ENCODE measurements at regions not wholly inside any gene's neighbourhood (a gene's known extent, or its start where the extent isn't known, plus 50 kb on each side); places are given as distances from the start of the nearest gene placed in this dataset.

GRCh38 chr2:217367464-217367863 is 507.6 kb upstream of the TNP1 start:
- Histone ChIP-seq H3K4me3 (ENCODE audit: low read length) (no peak overlapping the region), H3K36me3 (ENCODE audit: insufficient read depth, low read length) (no peaks in the 10 kb centered on the region), H3K27me3 (ENCODE audit: insufficient read depth, low read length) (no peaks in the 10 kb centered on the region), H3K9me3 (ENCODE audit: low read length) (no peaks in the 10 kb centered on the region), H3K4me1 (ENCODE audit: insufficient read depth, low read length) (peaks cover 32% of the 10 kb centered on the region), H2AFZ (ENCODE audit: low read depth, low read length) (no peak overlapping the region)

- H3K36me3 ChIP-seq (ENCODE audit: insufficient read depth, low read length) = no peaks in the 10 kb centered on the region
Observed at GRCh38 chr2:217366966-217367365, 507.1 kb upstream of the TNP1 start.

GRCh38 chr2:217366266-217366895 is 506.5 kb upstream of the TNP1 start:
- Histone ChIP-seq H2AFZ (ENCODE audit: low read depth, low read length) (no peak overlapping the region), H3K4me3 (ENCODE audit: low read length) (no peak overlapping the region), H3K36me3 (ENCODE audit: insufficient read depth, low read length) (no peaks in the 10 kb centered on the region), H3K27me3 (ENCODE audit: insufficient read depth, low read length) (no peaks in the 10 kb centered on the region), H3K9me3 (ENCODE audit: low read length) (no peaks in the 10 kb centered on the region), H3K4me1 (ENCODE audit: insufficient read depth, low read length) (peaks cover 22% of the 10 kb centered on the region)

More at GRCh38 chr2:217366966-217367365, 507.1 kb upstream of the TNP1 start:
- Histone ChIP-seq H3K4me1 (ENCODE audit: insufficient read depth, low read length) (peaks cover 27% of the 10 kb centered on the region), H3K9me3 (ENCODE audit: low read length) (no peaks in the 10 kb centered on the region), H3K27me3 (ENCODE audit: insufficient read depth, low read length) (no peaks in the 10 kb centered on the region), H3K4me3 (ENCODE audit: low read length) (no peak overlapping the region), H2AFZ (ENCODE audit: low read depth, low read length) (no peak overlapping the region)

DNA sequence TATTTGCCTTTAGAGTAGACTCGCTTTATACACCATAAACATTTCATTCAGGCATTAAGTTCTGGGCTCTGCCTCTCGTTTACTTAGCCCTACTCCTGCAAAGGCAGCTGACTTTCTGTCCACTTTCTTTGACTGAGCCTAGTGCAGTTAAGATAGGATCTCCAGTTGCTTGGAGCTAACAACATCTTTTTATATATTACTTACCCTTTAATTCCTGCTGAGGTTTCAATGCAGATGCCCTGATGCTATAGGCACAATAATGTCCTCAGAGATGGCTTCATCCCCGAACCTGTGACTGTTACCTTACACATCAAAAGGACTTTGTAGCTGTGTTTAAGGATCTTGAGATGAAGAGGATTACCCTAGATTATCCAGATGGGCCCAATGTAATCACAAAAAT is 505.8 kb upstream of the TNP1 start:
- no peaks in the 10 kb centered on the region for H3K27me3 ChIP-seq (ENCODE audit: insufficient read depth, low read length)
- no peak overlapping the region for H3K4me3 ChIP-seq (ENCODE audit: low read length)
- no peaks in the 10 kb centered on the region for H3K9me3 ChIP-seq (ENCODE audit: low read length)
- H2AFZ ChIP-seq (ENCODE audit: low read depth, low read length) = no peak overlapping the region
- H3K36me3 ChIP-seq (ENCODE audit: insufficient read depth, low read length) = no peaks in the 10 kb centered on the region
- H3K4me1 ChIP-seq (ENCODE audit: insufficient read depth, low read length) = peaks cover 28% of the 10 kb centered on the region

- H3K9me3 ChIP-seq (ENCODE audit: low read length) = no peaks in the 10 kb centered on the region
- peaks cover 30% of the 10 kb centered on the region for H3K4me1 ChIP-seq (ENCODE audit: insufficient read depth, low read length)
- H3K27me3 ChIP-seq (ENCODE audit: insufficient read depth, low read length) = no peaks in the 10 kb centered on the region
- H3K4me3 ChIP-seq (ENCODE audit: low read length) = no peak overlapping the region
- no peaks in the 10 kb centered on the region for H3K36me3 ChIP-seq (ENCODE audit: insufficient read depth, low read length)
- H2AFZ ChIP-seq (ENCODE audit: low read depth, low read length) = no peak overlapping the region
Observed at GRCh38 chr2:217364224-217364623, 504.4 kb upstream of the TNP1 start.

GRCh38 chr2:217363470-217363869 is 503.6 kb upstream of the TNP1 start:
- H3K27me3 ChIP-seq (ENCODE audit: insufficient read depth, low read length) = no peaks in the 10 kb centered on the region
- H3K4me3 ChIP-seq (ENCODE audit: low read length) = no peak overlapping the region
- no peaks in the 10 kb centered on the region for H3K36me3 ChIP-seq (ENCODE audit: insufficient read depth, low read length)
- H2AFZ ChIP-seq (ENCODE audit: low read depth, low read length) = no peak overlapping the region
- peaks cover 30% of the 10 kb centered on the region for H3K4me1 ChIP-seq (ENCODE audit: insufficient read depth, low read length)
- no peaks in the 10 kb centered on the region for H3K9me3 ChIP-seq (ENCODE audit: low read length)

- Histone ChIP-seq H3K4me3 (ENCODE audit: low read length) (no peak overlapping the region), H3K27me3 (ENCODE audit: insufficient read depth, low read length) (no peaks in the 10 kb centered on the region), H3K36me3 (ENCODE audit: insufficient read depth, low read length) (no peaks in the 10 kb centered on the region), H2AFZ (ENCODE audit: low read depth, low read length) (no peak overlapping the region), H3K9me3 (ENCODE audit: low read length) (no peaks in the 10 kb centered on the region), H3K4me1 (ENCODE audit: insufficient read depth, low read length) (peaks cover 33% of the 10 kb centered on the region)
Observed at GRCh38 chr2:217362710-217363109, 502.8 kb upstream of the TNP1 start.

GRCh38 chr2:217362286-217362685 is 502.4 kb upstream of the TNP1 start:
- Histone ChIP-seq H2AFZ (ENCODE audit: low read depth, low read length) (no peak overlapping the region), H3K27me3 (ENCODE audit: insufficient read depth, low read length) (no peaks in the 10 kb centered on the region), H3K4me1 (ENCODE audit: insufficient read depth, low read length) (peaks cover 31% of the 10 kb centered on the region), H3K9me3 (ENCODE audit: low read length) (no peaks in the 10 kb centered on the region), H3K36me3 (ENCODE audit: insufficient read depth, low read length) (no peaks in the 10 kb centered on the region), H3K4me3 (ENCODE audit: low read length) (no peak overlapping the region)

DNA sequence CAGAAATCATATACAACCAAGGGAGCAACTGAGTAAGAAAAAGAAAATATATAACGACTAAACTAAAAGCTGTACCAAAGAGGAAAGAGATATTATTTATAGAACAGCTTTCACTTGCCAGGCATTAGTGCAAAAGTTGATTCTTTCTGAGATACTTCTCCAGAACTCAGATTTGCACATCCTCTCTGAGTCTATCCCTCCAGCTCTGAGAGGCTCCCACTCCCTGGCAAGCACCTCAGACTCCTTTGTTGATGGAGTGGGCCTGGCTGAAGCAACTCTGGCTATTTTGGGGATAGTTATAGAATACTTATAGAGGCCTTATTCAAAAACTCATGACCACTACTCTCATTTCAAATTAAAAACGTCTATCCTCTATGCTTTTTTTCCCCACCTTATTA is 501.6 kb upstream of the TNP1 start:
- no peak overlapping the region for H2AFZ ChIP-seq (ENCODE audit: low read depth, low read length)
- H3K27me3 ChIP-seq (ENCODE audit: insufficient read depth, low read length) = no peaks in the 10 kb centered on the region
- H3K36me3 ChIP-seq (ENCODE audit: insufficient read depth, low read length) = no peaks in the 10 kb centered on the region
- peaks cover 23% of the 10 kb centered on the region for H3K4me1 ChIP-seq (ENCODE audit: insufficient read depth, low read length)
- no peaks in the 10 kb centered on the region for H3K9me3 ChIP-seq (ENCODE audit: low read length)
- no peak overlapping the region for H3K4me3 ChIP-seq (ENCODE audit: low read length)

DNA sequence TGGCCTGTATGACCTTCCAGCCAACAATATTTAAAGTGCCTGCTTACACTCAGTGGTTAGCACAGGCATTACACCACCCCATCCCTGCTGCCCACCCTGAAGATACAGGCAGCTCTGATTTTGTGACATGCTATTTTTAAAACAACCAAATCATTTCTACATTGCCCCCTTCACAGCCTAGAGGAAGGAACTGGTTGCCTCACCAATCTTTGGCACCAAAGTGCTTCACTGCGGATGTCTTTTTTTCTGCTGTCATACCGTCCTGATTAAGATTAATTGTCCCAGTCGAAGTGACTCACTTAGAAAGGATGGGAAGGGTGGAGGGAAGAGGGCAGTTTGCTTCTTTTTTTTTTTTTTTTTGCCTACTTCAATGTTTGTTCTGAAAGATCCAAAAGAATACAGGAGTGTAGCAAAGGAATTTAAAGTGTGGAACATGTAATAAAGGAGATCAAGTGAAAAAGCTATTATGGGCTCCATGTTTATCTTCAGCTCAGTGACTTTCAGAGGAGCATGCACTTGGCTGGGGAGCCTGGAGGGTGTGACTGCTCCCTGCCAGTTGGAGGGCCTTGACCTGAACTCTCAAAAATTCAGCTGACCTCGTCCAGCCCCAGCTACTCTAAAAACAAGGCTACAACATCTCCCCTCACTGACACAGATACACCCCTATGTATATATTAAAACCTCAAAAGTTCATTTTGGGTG is 501.1 kb upstream of the TNP1 start:
- H2AFZ ChIP-seq (ENCODE audit: low read depth, low read length) = no peak overlapping the region
- no peaks in the 10 kb centered on the region for H3K27me3 ChIP-seq (ENCODE audit: insufficient read depth, low read length)
- peaks cover 17% of the 10 kb centered on the region for H3K4me1 ChIP-seq (ENCODE audit: insufficient read depth, low read length)
- no peak overlapping the region for H3K4me3 ChIP-seq (ENCODE audit: low read length)
- no peaks in the 10 kb centered on the region for H3K9me3 ChIP-seq (ENCODE audit: low read length)
- no peaks in the 10 kb centered on the region for H3K36me3 ChIP-seq (ENCODE audit: insufficient read depth, low read length)

- H3K4me3 ChIP-seq (ENCODE audit: low read length) = no peak overlapping the region
- H3K36me3 ChIP-seq (ENCODE audit: insufficient read depth, low read length) = no peaks in the 10 kb centered on the region
- no peak overlapping the region for H2AFZ ChIP-seq (ENCODE audit: low read depth, low read length)
- H3K9me3 ChIP-seq (ENCODE audit: low read length) = no peaks in the 10 kb centered on the region
- H3K27me3 ChIP-seq (ENCODE audit: insufficient read depth, low read length) = no peaks in the 10 kb centered on the region
- H3K4me1 ChIP-seq (ENCODE audit: insufficient read depth, low read length) = peaks cover 11% of the 10 kb centered on the region
Observed at GRCh38 chr2:217360111-217360510, 500.2 kb upstream of the TNP1 start.

DNA sequence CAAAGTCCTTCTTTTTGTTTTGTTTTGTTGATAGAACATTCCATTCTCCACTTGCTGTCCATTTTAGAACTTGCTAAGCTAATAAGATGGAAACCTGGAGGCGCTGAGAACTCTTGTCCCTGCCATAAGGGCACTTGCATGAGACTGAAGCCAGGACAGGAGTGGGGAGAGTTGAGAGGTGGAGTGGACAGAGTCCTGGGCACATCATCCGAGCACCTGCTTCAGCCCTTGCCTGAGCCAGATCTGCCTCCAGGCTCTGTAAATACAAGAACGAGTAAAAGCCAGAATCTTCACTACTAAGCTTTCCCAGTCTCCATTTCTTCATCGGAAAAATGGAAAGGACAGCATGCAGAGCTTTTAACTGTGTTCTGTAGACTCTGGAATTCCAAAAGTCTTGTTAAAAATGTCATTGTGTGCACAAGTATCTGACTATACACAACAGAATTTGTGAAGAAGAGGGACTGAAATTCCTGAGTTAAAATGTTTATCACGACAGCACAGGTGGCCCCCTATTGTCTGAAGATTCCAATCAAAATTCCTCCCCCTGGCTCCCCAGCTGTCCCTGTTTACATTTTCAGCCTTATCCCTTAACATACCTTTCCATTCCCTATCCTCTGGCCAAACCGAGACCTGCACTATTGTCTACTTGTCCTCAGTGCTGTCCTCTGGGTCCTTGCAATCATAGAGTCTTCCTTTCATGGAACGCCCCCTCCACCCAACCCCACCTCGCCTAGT is 498.2 kb upstream of the TNP1 start:
- Histone ChIP-seq H3K27me3 (ENCODE audit: insufficient read depth, low read length) (no peaks in the 10 kb centered on the region), H3K4me1 (ENCODE audit: insufficient read depth, low read length) (peaks cover 11% of the 10 kb centered on the region), H2AFZ (ENCODE audit: low read depth, low read length) (no peak overlapping the region), H3K4me3 (ENCODE audit: low read length) (no peak overlapping the region), H3K9me3 (ENCODE audit: low read length) (no peaks in the 10 kb centered on the region), H3K36me3 (ENCODE audit: insufficient read depth, low read length) (no peaks in the 10 kb centered on the region)

DNA sequence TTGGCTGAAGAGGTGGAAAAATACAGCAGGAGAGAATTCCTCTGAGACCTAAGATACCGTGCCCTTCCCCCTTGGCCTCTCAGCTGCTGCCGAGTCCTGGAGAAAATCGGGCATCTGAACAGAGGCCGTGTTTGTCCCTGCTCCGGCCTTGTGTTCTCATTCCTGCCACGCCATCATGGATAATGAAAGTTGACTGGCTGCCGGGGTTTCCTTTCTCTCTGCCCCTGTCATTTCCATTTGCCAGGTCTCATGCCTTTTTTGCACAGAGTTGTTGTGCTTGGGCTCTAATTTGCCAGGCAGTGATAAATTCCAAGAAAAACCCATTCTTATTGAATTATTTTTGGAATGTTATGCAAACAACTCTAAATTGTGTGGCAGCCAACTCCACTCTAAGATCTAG is 496.9 kb upstream of the TNP1 start:
- no peaks in the 10 kb centered on the region for H3K9me3 ChIP-seq (ENCODE audit: low read length)
- H2AFZ ChIP-seq (ENCODE audit: low read depth, low read length) = no peak overlapping the region
- no peaks in the 10 kb centered on the region for H3K27me3 ChIP-seq (ENCODE audit: insufficient read depth, low read length)
- H3K4me1 ChIP-seq (ENCODE audit: insufficient read depth, low read length) = peaks cover 11% of the 10 kb centered on the region
- no peaks in the 10 kb centered on the region for H3K36me3 ChIP-seq (ENCODE audit: insufficient read depth, low read length)
- H3K4me3 ChIP-seq (ENCODE audit: low read length) = no peak overlapping the region
